GM12878 (cell line): ENCODE measurements at regions not wholly inside any gene's neighbourhood (a gene's known extent, or its start where the extent isn't known, plus 50 kb on each side); places are given as distances from the start of the nearest gene placed in this dataset.
"Not testable (repeated sequence)": the region's sequence is repeated elsewhere in the genome, so short reads cannot be mapped to it uniquely, and the experiment has no call there.

Experiments used
- ATAC-seq: fragments of 200-7000 bp; cut with Tn5 transposase; 3 replicates; pipeline ENCODE4 v1.9.1; 2020; ENCODE audit warnings: mild to moderate bottlenecking, moderate library complexity
- BruUV-seq: library from RNA; stranded (reverse); fragments of 400-500 nt; replicated peaks from 2 replicates; lab custom pipeline; 2021; lab: Mats Ljungman, UMichigan
- CTCF ChIA-PET: fragments of 300-600 bp; sonication (Branson Sonifier 250); formaldehyde crosslinking; extraction: SDS; loops from one replicate; lab custom pipeline; 2021; ENCODE audit warnings: inconsistent platforms; lab: Yijun Ruan, JAX
- POLR2A ChIA-PET: fragments of 350-600 bp; formaldehyde crosslinking; extraction: SDS; loops from one replicate; lab custom pipeline; 2021; ENCODE audit warnings: inconsistent platforms; lab: Charles Lee
- RAD21 ChIA-PET: fragments of 300-600 bp; sonication (Branson Sonifier 250); formaldehyde crosslinking; loops from one replicate; lab custom pipeline; 2023; ENCODE audit warnings: antibody characterized with exemption; ENCODE audit not compliant: unreplicated experiment; lab: Charles Lee
- SMC1A ChIA-PET: fragments of 300-600 bp; sonication (Branson Sonifier 250); formaldehyde crosslinking; loops from one replicate; lab custom pipeline; 2023; ENCODE audit not compliant: unreplicated experiment, uncharacterized antibody; lab: Charles Lee
- DNase-seq: peaks from one replicate; pipeline ENCODE4 v3.0.0-alpha.2; 2011; ENCODE audit warnings: low read depth, low spot score
- FAIRE-seq: peaks from 3 replicates; lab custom pipeline; 2011; peaks lifted over from hg19 to GRCh38; lab: Jason Lieb, UNC
- H2AFZ ChIP-seq: 2 replicates; pipeline ENCODE4 v1.6.0; 2011; ENCODE audit warnings: low read depth, low read length, control low read depth; ENCODE audit not compliant: control insufficient read depth
- H3K27ac ChIP-seq: 2 replicates; pipeline ENCODE4 v1.5.1; 2011; ENCODE audit warnings: control low read depth; ENCODE audit not compliant: control insufficient read depth, insufficient read depth
- H3K27me3 ChIP-seq, 2 experiments: replicated peaks in 1 of 2; 2 replicates each; pipeline versions ENCODE4 v1.6.0 to v1.6.1; 2011; ENCODE audit warnings: low read length in 1 of 2; ENCODE audit not compliant: control insufficient read depth in 2 of 2, insufficient read depth in 2 of 2
- H3K36me3 ChIP-seq, 2 experiments: 2 replicates each; pipeline ENCODE4 v1.5.1; 2011; ENCODE audit warnings: low read length in 1 of 2; ENCODE audit not compliant: control insufficient read depth in 2 of 2, insufficient read depth in 2 of 2
- H3K4me1 ChIP-seq: 2 replicates; pipeline ENCODE4 v1.6.1; 2011; ENCODE audit warnings: mild to moderate bottlenecking, low read length, moderate library complexity, mixed read lengths; ENCODE audit not compliant: control insufficient read depth, insufficient read depth
- H3K4me2 ChIP-seq: 2 replicates; pipeline ENCODE4 v1.6.0; 2011; ENCODE audit warnings: control low read depth; ENCODE audit not compliant: control insufficient read depth, insufficient read depth
- H3K4me3 ChIP-seq: fragments of 200-600 bp; sonication (generic); 2 replicates; pipeline ENCODE4 v1.5.1; 2016
- H3K79me2 ChIP-seq: 2 replicates; pipeline ENCODE4 v1.6.0; 2011; ENCODE audit warnings: low read length; ENCODE audit not compliant: control insufficient read depth, insufficient read depth
- H3K9ac ChIP-seq: 2 replicates; pipeline ENCODE4 v1.8.0; 2011; ENCODE audit warnings: low read length, control low read depth, mixed read lengths; ENCODE audit not compliant: control insufficient read depth, insufficient read depth
- H3K9me3 ChIP-seq: replicated peaks from 3 replicates; pipeline ENCODE4 v1.5.1; 2011; ENCODE audit warnings: mild to moderate bottlenecking, low read length; ENCODE audit not compliant: control insufficient read depth, insufficient read depth
- H4K20me1 ChIP-seq: 2 replicates; pipeline ENCODE4 v1.6.0; 2011; ENCODE audit not compliant: control insufficient read depth, insufficient read depth
- E4F1 ChIP-seq: fragments of 450-650 bp; IDR thresholded peaks from 2 replicates; pipeline ENCODE4 v1.6.1; 2018; ENCODE audit warnings: borderline replicate concordance, mild to moderate bottlenecking; ENCODE audit not compliant: partially characterized antibody
- WGBS: methylation state at CpG from one replicate; pipeline ENCODE4 v1.1.6; 2016; ENCODE audit warnings: low lambda C conversion rate; ENCODE audit not compliant: insufficient replicate concordance, insufficient coverage; ENCODE audit errors: missing lambda C conversion rate; 5-methylcytosine and 5-hydroxymethylcytosine counted together
- in situ Hi-C: fragments of 300-500 bp; cut with MboI; formaldehyde crosslinking; loops from 9 replicates; pipeline ENCODE4 v1.14.3; 2018; ENCODE audit warnings: mixed read lengths
- intact Hi-C: fragments of 100-400 bp; cut with micrococcal nuclease; formaldehyde crosslinking; loops from one replicate; pipeline ENCODE4 v1.14.2; 2022; ENCODE audit not compliant: unreplicated experiment

- no TSS peak for BruUV-seq
- Histone ChIP-seq H2AFZ (no peak overlapping the region), H3K4me2 (no peak overlapping the region), H3K79me2 (no peaks in the 10 kb centered on the region), H3K27me3 (no peaks in the 10 kb centered on the region; a peak in 2 of 4 replicates), H3K27ac (no peak overlapping the region), H3K9ac (no peak overlapping the region), H3K4me3 (no peak overlapping the region), H3K36me3 (no peaks in the 10 kb centered on the region), H4K20me1 (no peaks in the 10 kb centered on the region), H3K4me1 (no peaks in the 10 kb centered on the region), H3K9me3 (no peaks in the 10 kb centered on the region)
- ChIA-PET POLR2A (no interaction called here), RAD21 (interaction anchor here (0.6 kb wide), 1 partner anchor 39 kb away, joined by 3 read pairs; no protein-coding TSS in a partner anchor), CTCF (interaction anchor here (1.4 kb wide), 1 partner anchor 25 kb away, joined by 3 read pairs; no protein-coding TSS in a partner anchor), SMC1A (interaction anchor here (0.9 kb wide), 1 partner anchor 161 kb away, joined by 3 read pairs; no protein-coding TSS in a partner anchor)
- ATAC-seq: no peak
- 40% methylated on average over 7 of the region's 7 CpGs for WGBS
- intact Hi-C loops (no loop called here), in situ Hi-C loops (no loop called here)
- no peak for FAIRE-seq
- DNase-seq: no peak
- no peak for TF ChIP-seq E4F1
Measured at GRCh38 chr15:62369454-62369853, 204.4 kb upstream of the C2CD4B start.

GRCh38 chr15:62371683-62372082 is 206.6 kb upstream of the C2CD4B start:
- SMC1A ChIA-PET, H3K9me3 ChIP-seq, H2AFZ ChIP-seq, H3K27me3 ChIP-seq, H3K4me2 ChIP-seq, H3K4me3 ChIP-seq, POLR2A ChIA-PET, CTCF ChIA-PET, FAIRE-seq, H3K4me1 ChIP-seq, H3K9ac ChIP-seq, in situ Hi-C loops, intact Hi-C loops, H3K27ac ChIP-seq, DNase-seq, BruUV-seq, H3K79me2 ChIP-seq, RAD21 ChIA-PET, H4K20me1 ChIP-seq, H3K36me3 ChIP-seq, ATAC-seq: not testable (repeated sequence)
- 30% methylated on average over 4 of the region's 4 CpGs for WGBS
